HepG2 (cell line): ENCODE measurements at regions not wholly inside any gene's neighbourhood (a gene's known extent, or its start where the extent isn't known, plus 50 kb on each side); places are given as distances from the start of the nearest gene placed in this dataset.

ENCODE experiments used
- ATAC-seq: fragments of 200-7000 bp; cut with Tn5 transposase; 3 replicates; pipeline ENCODE4 v1.9.1; 2020; ENCODE audit warnings: mild to moderate bottlenecking, moderate library complexity
- BruUV-seq: library from RNA; stranded (reverse); fragments of 400-500 nt; replicated peaks from 2 replicates; lab custom pipeline; 2021; lab: Mats Ljungman, UMichigan
- CTCF ChIA-PET: fragments of 300-600 bp; formaldehyde crosslinking; extraction: SDS; loops from one replicate; lab custom pipeline; 2021; ENCODE audit warnings: low total read pairs, inconsistent platforms, low intra/inter-chr PET ratio; lab: Yijun Ruan, JAX
- POLR2A ChIA-PET: fragments of 350-600 bp; sonication (Branson Sonifier 250); formaldehyde crosslinking; loops from one replicate; lab custom pipeline; 2020; ENCODE audit warnings: antibody characterized with exemption, inconsistent platforms; lab: Yijun Ruan, JAX
- DNase-seq: peaks from one replicate; pipeline ENCODE4 v3.0.0-alpha.2; 2015; ENCODE audit warnings: low spot score
- FAIRE-seq: peaks from 3 replicates; lab custom pipeline; 2011; peaks lifted over from hg19 to GRCh38; lab: Jason Lieb, UNC
- H2AFZ ChIP-seq: one replicate; pipeline ENCODE4 v1.6.1; 2011; ENCODE audit warnings: low read length, inconsistent platforms
- H3K27ac ChIP-seq: fragments of 300-600 bp; 3 replicates; pipeline ENCODE4 v1.8.0; 2011; ENCODE audit warnings: mixed run types, mild to moderate bottlenecking, mixed read lengths, low read length, inconsistent platforms; ENCODE audit not compliant: insufficient read depth; ENCODE audit errors: extremely low read length
- H3K27me3 ChIP-seq, 2 experiments: fragments of 200-600 bp in 1 of 2; 2 replicates in 1 of 2; 3 replicates in 1 of 2; pipeline versions ENCODE4 v1.6.0 to v1.8.0; 2011; ENCODE audit warnings: low read length in 2 of 2, mild to moderate bottlenecking in 2 of 2, moderate library complexity in 2 of 2, inconsistent platforms in 1 of 2; ENCODE audit not compliant: insufficient read depth in 2 of 2, control insufficient read depth in 1 of 2
- H3K36me3 ChIP-seq, 2 experiments: fragments of 200-600 bp in 1 of 2; replicated peaks in 1 of 2; 2 replicates in 1 of 2; 3 replicates in 1 of 2; pipeline versions ENCODE4 v1.5.1 to v1.8.0; 2011; ENCODE audit warnings: low read length in 2 of 2, inconsistent platforms in 1 of 2; ENCODE audit not compliant: insufficient read depth in 2 of 2, control insufficient read depth in 1 of 2
- H3K4me1 ChIP-seq: 2 replicates; pipeline ENCODE4 v1.5.1; 2012; ENCODE audit warnings: low read length, inconsistent platforms; ENCODE audit not compliant: insufficient read depth
- H3K4me2 ChIP-seq: 2 replicates; pipeline ENCODE4 v1.6.0; 2011; ENCODE audit warnings: low read depth, low read length, inconsistent platforms
- H3K4me3 ChIP-seq, 3 experiments: fragments of 200-600 bp in 1 of 3; sonication (generic), shearing (Covaris generic) in 1 of 3; replicated peaks in 1 of 3; 2 replicates each; pipeline ENCODE4 v1.5.1; 2011 to 2016; ENCODE audit warnings: low read length in 3 of 3, inconsistent platforms in 2 of 3, low read depth in 2 of 3, mild to moderate bottlenecking in 2 of 3, control low read depth in 1 of 3, mixed read lengths in 1 of 3; ENCODE audit not compliant: insufficient read depth in 1 of 3
- H3K79me2 ChIP-seq: one replicate; pipeline ENCODE4 v1.6.1; 2011; ENCODE audit warnings: low read length, inconsistent platforms; ENCODE audit not compliant: insufficient read depth
- H3K9ac ChIP-seq: 2 replicates; pipeline ENCODE4 v1.6.0; 2011; ENCODE audit warnings: mild to moderate bottlenecking, low read depth, low read length, inconsistent platforms; ENCODE audit not compliant: insufficient read depth
- H3K9me3 ChIP-seq: 2 replicates; pipeline ENCODE4 v1.5.1; 2012; ENCODE audit warnings: mild to moderate bottlenecking, low read length
- H4K20me1 ChIP-seq: 2 replicates; pipeline ENCODE4 v1.6.0; 2011; ENCODE audit warnings: inconsistent platforms, mild to moderate bottlenecking, low read length, moderate library complexity; ENCODE audit not compliant: insufficient read depth
- CBFB ChIP-seq: sonication (generic); formaldehyde crosslinking; IDR thresholded peaks from 2 replicates; pipeline ENCODE4 v1.4.0; 2020; ENCODE audit warnings: missing genetic modification reagents
- MLLT10 ChIP-seq: sonication (generic); formaldehyde crosslinking; IDR thresholded peaks from 2 replicates; pipeline ENCODE4 v1.4.0; 2020; ENCODE audit warnings: missing genetic modification reagents
- NFAT5 ChIP-seq: sonication (generic); formaldehyde crosslinking; IDR thresholded peaks from 2 replicates; pipeline ENCODE4 v1.4.0; 2020; ENCODE audit warnings: missing genetic modification reagents
- NFYB ChIP-seq: sonication (generic); formaldehyde crosslinking; IDR thresholded peaks from 2 replicates; pipeline ENCODE4 v1.4.0; 2020; ENCODE audit warnings: missing genetic modification reagents
- SPEN ChIP-seq: sonication (generic); formaldehyde crosslinking; IDR thresholded peaks from 2 replicates; pipeline ENCODE4 v1.5.1; 2020; ENCODE audit warnings: low read depth, mild to moderate bottlenecking, missing genetic modification reagents
- ZNF143 ChIP-seq: sonication (generic); formaldehyde crosslinking; IDR thresholded peaks from 2 replicates; pipeline ENCODE4 v1.4.0; 2020; ENCODE audit warnings: missing genetic modification reagents
- ZNF501 ChIP-seq: sonication (generic); formaldehyde crosslinking; IDR thresholded peaks from 2 replicates; pipeline ENCODE4 v1.5.1; 2020; ENCODE audit warnings: mild to moderate bottlenecking, moderate library complexity, missing genetic modification reagents
- ZNF510 ChIP-seq: sonication (generic); formaldehyde crosslinking; IDR thresholded peaks from 2 replicates; pipeline ENCODE4 v1.4.0; 2020; ENCODE audit warnings: low read depth, mild to moderate bottlenecking, missing genetic modification reagents
- ZSCAN21 ChIP-seq: sonication (generic); formaldehyde crosslinking; IDR thresholded peaks from 2 replicates; pipeline ENCODE4 v1.8.0; 2022; ENCODE audit warnings: mild to moderate bottlenecking, missing genetic modification reagents, moderate library complexity, borderline replicate concordance
- WGBS: methylation state at CpG from one replicate; pipeline ENCODE4 v1.1.6; 2017; ENCODE audit warnings: low lambda C conversion rate; 5-methylcytosine and 5-hydroxymethylcytosine counted together
- in situ Hi-C: cut with HindIII; loops from 2 replicates; pipeline ENCODE4 v1.10.0; 2017; ENCODE audit warnings: low pct_unique_long_range_greater_than_20kb; ENCODE audit not compliant: extremely low pct_ligation_motif_present
- intact Hi-C: fragments of 100-400 bp; cut with micrococcal nuclease; formaldehyde crosslinking; loops from one replicate; pipeline ENCODE4 v1.10.0; 2022; ENCODE audit not compliant: unreplicated experiment

GRCh38 chr4:17362430-17362829 is 149.5 kb downstream of the QDPR start (continued):
- TF ChIP-seq NFAT5 (CRISPR knock-in tag), result no peak
- no peak for TF ChIP-seq SPEN (CRISPR knock-in tag)
- TF ChIP-seq ZSCAN21 (CRISPR knock-in tag), result no peak
- TF ChIP-seq ZNF510 (CRISPR knock-in tag), result no peak
- TF ChIP-seq ZNF143 (CRISPR knock-in tag), result no peak
- no peak for TF ChIP-seq CBFB (CRISPR knock-in tag)

- CTCF ChIA-PET, result no interaction called here
- no peak for FAIRE-seq
- intact Hi-C loops, result no loop called here
Observed at GRCh38 chr4:17358241-17358640, 153.6 kb downstream of the QDPR start.

More at GRCh38 chr4:17358241-17358640, 153.6 kb downstream of the QDPR start:
- Histone ChIP-seq H3K9ac (no peak overlapping the region), H3K4me1 (no peaks in the 10 kb centered on the region), H3K4me3 (no peak overlapping the region), H3K4me2 (no peak overlapping the region), H3K36me3 (no peaks in the 10 kb centered on the region), H3K79me2 (no peaks in the 10 kb centered on the region), H3K9me3 (no peaks in the 10 kb centered on the region), H2AFZ (no peak overlapping the region), H3K27me3 (no peaks in the 10 kb centered on the region; a peak in 2 of 5 replicates), H3K27ac (no peak overlapping the region), H4K20me1 (no peaks in the 10 kb centered on the region)
- no TSS peak for BruUV-seq
- in situ Hi-C loops, result no loop called here
- no peak for ATAC-seq
- POLR2A ChIA-PET, result no interaction called here
- 27% methylated on average over 4 of the region's 4 CpGs for WGBS
- no peak for DNase-seq
- no peak for TF ChIP-seq ZNF501 (CRISPR knock-in tag)
- no peak for TF ChIP-seq NFYB (CRISPR knock-in tag)
- TF ChIP-seq MLLT10, result no peak
